ENCODE measurements at regions not wholly inside any gene's neighbourhood (a gene's known extent, or its start where the extent isn't known, plus 50 kb on each side); places are given as distances from the start of the nearest gene placed in this dataset.
A peak's percentile ranks its signal among the peaks of the same experiment; 100 is the strongest.

GRCh38 chr11:32005786-32006416, 85.0 kb upstream of the RCN1 start:
- no peak overlapping the region for H3K4me3 ChIP-seq (ENCODE audit: low read depth, low read length)
- no peak for DNase-seq (ENCODE audit: low read depth)

GRCh38 chr11:32003335-32003734, 87.5 kb upstream of the RCN1 start:
- H3K4me3 ChIP-seq (ENCODE audit: low read depth, low read length), result no peak overlapping the region
- no peak for DNase-seq (ENCODE audit: low read depth)

- H3K4me3 ChIP-seq (ENCODE audit: low read depth, low read length), result no peak overlapping the region
- DNase-seq (ENCODE audit: low read depth), result no peak
Measured at GRCh38 chr11:32002311-32002710, 88.6 kb upstream of the RCN1 start.

- H3K4me3 ChIP-seq (ENCODE audit: low read depth, low read length), result no peak overlapping the region
- DNase-seq (ENCODE audit: low read depth), result no peak
Measured at GRCh38 chr11:31997955-31998354, 92.9 kb upstream of the RCN1 start.

- DNase-seq (ENCODE audit: low read depth), result no peak
- no peak overlapping the region for H3K4me3 ChIP-seq (ENCODE audit: low read depth, low read length)
Measured at GRCh38 chr11:31996159-31996881, 94.6 kb upstream of the RCN1 start.

GRCh38 chr11:31995525-31996094, 95.3 kb upstream of the RCN1 start:
- no peak for DNase-seq (ENCODE audit: low read depth)
- no peak overlapping the region for H3K4me3 ChIP-seq (ENCODE audit: low read depth, low read length)

GRCh38 chr11:31995032-31995431, 95.8 kb upstream of the RCN1 start:
- no peak overlapping the region for H3K4me3 ChIP-seq (ENCODE audit: low read depth, low read length)
- no peak for DNase-seq (ENCODE audit: low read depth)

GRCh38 chr11:31987118-31988005, 103.5 kb upstream of the RCN1 start:
- peak overlapping the region; percentile 24 for H3K4me3 ChIP-seq (ENCODE audit: low read depth, low read length)
- no peak for DNase-seq (ENCODE audit: low read depth)

GRCh38 chr11:31986201-31986889, 104.5 kb upstream of the RCN1 start:
- H3K4me3 ChIP-seq (ENCODE audit: low read depth, low read length), result no peak overlapping the region
- DNase-seq (ENCODE audit: low read depth), result no peak

- no peak for DNase-seq (ENCODE audit: low read depth)
- H3K4me3 ChIP-seq (ENCODE audit: low read depth, low read length), result no peak overlapping the region
Measured at GRCh38 chr11:31981457-31981856, 109.4 kb upstream of the RCN1 start.

- DNase-seq (ENCODE audit: low read depth), result no peak
- no peak overlapping the region for H3K4me3 ChIP-seq (ENCODE audit: low read depth, low read length)
Measured at GRCh38 chr11:31977343-31977742, 113.5 kb upstream of the RCN1 start.

GRCh38 chr11:31974366-31975136, 116.3 kb upstream of the RCN1 start:
- H3K4me3 ChIP-seq (ENCODE audit: low read depth, low read length), result no peak overlapping the region
- DNase-seq (ENCODE audit: low read depth), result peak; percentile 79

- DNase-seq (ENCODE audit: low read depth), result no peak
- H3K4me3 ChIP-seq (ENCODE audit: low read depth, low read length), result no peak overlapping the region
Measured at GRCh38 chr11:31973172-31973571, 117.7 kb upstream of the RCN1 start.

GRCh38 chr11:31972623-31973022, 118.3 kb upstream of the RCN1 start:
- no peak for DNase-seq (ENCODE audit: low read depth)
- H3K4me3 ChIP-seq (ENCODE audit: low read depth, low read length), result no peak overlapping the region

- no peak for DNase-seq (ENCODE audit: low read depth)
- no peak overlapping the region for H3K4me3 ChIP-seq (ENCODE audit: low read depth, low read length)
Measured at GRCh38 chr11:31969359-31969702, 121.5 kb upstream of the RCN1 start.

- H3K4me3 ChIP-seq (ENCODE audit: low read depth, low read length), result no peak overlapping the region
- peak; percentile 61 for DNase-seq (ENCODE audit: low read depth)
Measured at GRCh38 chr11:31968461-31969358, 122.2 kb upstream of the RCN1 start.

- no peak overlapping the region for H3K4me3 ChIP-seq (ENCODE audit: low read depth, low read length)
- DNase-seq (ENCODE audit: low read depth), result no peak
Measured at GRCh38 chr11:31967404-31968130, 123.3 kb upstream of the RCN1 start.

Measured in skeletal muscle cell (primary cell).